PC-3 (cell line): ENCODE measurements at regions not wholly inside any gene's neighbourhood (a gene's known extent, or its start where the extent isn't known, plus 50 kb on each side); places are given as distances from the start of the nearest gene placed in this dataset.

Experiments
- EZH2phosphoT487 ChIP-seq: fragments of 300-600 bp; sonication (generic); IDR thresholded peaks from 2 replicates; pipeline ENCODE4 v1.6.1; 2018; ENCODE audit warnings: mild to moderate bottlenecking, antibody characterized with exemption, low read length, borderline replicate concordance
- TF ChIP-seq, protein P1 (sequence below): fragments of 300-600 bp; sonication (generic); conservative IDR thresholded peaks from 2 replicates; pipeline ENCODE4 v1.5.1; 2017; ENCODE audit warnings: antibody characterized with exemption, low read depth, mild to moderate bottlenecking, low read length

DNA sequence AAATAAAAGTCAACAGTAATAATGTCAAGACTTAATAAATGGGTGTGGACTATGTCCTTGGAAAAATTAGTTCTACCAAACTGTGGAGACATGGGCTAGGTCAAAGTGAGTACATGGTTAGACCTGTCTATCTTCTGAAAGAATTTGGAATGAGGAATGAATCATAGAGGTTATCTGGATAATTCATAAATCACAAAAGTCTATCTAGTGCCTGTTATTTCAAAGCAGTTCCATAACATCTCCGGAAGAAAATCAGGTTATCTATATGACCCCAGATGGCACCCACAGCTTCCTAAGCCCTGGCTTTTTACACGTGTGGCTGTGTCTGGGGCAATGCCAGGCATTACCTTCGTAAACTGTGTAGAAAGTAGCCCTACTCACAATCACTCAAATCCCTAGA lies 272.0 kb downstream of the ETAA1 start:
- TF ChIP-seq, protein P1, sequence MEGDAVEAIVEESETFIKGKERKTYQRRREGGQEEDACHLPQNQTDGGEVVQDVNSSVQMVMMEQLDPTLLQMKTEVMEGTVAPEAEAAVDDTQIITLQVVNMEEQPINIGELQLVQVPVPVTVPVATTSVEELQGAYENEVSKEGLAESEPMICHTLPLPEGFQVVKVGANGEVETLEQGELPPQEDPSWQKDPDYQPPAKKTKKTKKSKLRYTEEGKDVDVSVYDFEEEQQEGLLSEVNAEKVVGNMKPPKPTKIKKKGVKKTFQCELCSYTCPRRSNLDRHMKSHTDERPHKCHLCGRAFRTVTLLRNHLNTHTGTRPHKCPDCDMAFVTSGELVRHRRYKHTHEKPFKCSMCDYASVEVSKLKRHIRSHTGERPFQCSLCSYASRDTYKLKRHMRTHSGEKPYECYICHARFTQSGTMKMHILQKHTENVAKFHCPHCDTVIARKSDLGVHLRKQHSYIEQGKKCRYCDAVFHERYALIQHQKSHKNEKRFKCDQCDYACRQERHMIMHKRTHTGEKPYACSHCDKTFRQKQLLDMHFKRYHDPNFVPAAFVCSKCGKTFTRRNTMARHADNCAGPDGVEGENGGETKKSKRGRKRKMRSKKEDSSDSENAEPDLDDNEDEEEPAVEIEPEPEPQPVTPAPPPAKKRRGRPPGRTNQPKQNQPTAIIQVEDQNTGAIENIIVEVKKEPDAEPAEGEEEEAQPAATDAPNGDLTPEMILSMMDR, result no peak
- no peak for TF ChIP-seq EZH2phosphoT487
